ENCODE measurements at regions not wholly inside any gene's neighbourhood (a gene's known extent, or its start where the extent isn't known, plus 50 kb on each side); places are given as distances from the start of the nearest gene placed in this dataset.
"Not testable (repeated sequence)": the region's sequence is repeated elsewhere in the genome, so short reads cannot be mapped to it uniquely, and the experiment has no call there.

DNA sequence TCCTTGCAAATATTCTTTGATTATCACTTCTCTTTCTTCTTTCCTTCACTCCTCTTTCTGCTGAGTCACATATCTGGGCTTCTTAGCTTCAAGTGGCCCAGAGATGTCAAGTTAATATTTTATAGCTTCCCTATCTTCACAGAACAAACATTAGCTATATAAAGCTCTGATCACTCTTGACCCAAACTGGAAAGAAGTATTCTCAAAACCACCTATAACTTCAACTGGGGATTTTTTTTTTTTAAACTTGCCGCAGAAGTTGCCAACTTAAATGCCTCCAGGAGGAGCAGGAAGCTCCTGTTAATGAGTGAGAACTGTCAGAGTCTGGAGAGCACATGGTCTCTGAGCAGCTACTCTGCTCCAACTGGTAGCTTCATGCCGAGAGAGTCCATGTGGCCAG lies 233.3 kb upstream of the EDNRA start:
- Histone ChIP-seq H3K36me3 (no peaks in the 10 kb centered on the region), H3K4me1 (no peaks in the 10 kb centered on the region), H3K27ac (no peak overlapping the region), H3K4me3 (no peak overlapping the region), H3K9me3 (replicated peaks) (no peaks in the 10 kb centered on the region), H3K27me3 (no peaks in the 10 kb centered on the region)
- DNase-seq = no peak

GRCh38 chr4:147250062-147250461 lies 230.8 kb upstream of the EDNRA start:
- no peaks in the 10 kb centered on the region for H3K9me3 ChIP-seq (replicated peaks)
- H3K4me1 ChIP-seq = no peaks in the 10 kb centered on the region
- no peaks in the 10 kb centered on the region for H3K36me3 ChIP-seq
- no peak overlapping the region for H3K27ac ChIP-seq
- DNase-seq = no peak
- H3K27me3 ChIP-seq = no peaks in the 10 kb centered on the region
- no peak overlapping the region for H3K4me3 ChIP-seq

GRCh38 chr4:147255268-147255667 lies 225.6 kb upstream of the EDNRA start:
- not testable (repeated sequence) for H3K27ac ChIP-seq; H3K4me1 ChIP-seq; H3K4me3 ChIP-seq; H3K36me3 ChIP-seq; H3K9me3 ChIP-seq (replicated peaks); H3K27me3 ChIP-seq; DNase-seq

DNA sequence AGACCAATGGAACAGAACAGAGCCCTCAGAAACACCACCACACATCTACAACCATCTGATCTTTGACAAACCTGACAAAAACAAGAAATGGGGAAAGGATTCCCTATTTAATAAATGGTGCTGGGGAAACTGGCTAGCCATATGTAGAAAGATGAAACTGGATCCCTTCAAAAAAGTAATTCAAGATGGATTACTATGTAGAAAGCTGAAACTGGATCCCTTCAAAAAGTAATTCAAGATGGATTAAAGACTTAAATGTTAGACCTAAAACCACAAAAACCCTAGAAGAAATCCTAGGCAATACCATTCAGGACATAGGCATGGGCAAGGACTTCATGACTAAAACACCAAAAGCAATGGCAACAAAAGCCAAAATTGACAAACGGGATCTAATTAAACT lies 221.6 kb upstream of the EDNRA start:
- not testable (repeated sequence) for H3K4me3 ChIP-seq; H3K36me3 ChIP-seq; H3K4me1 ChIP-seq; H3K27ac ChIP-seq; H3K9me3 ChIP-seq (replicated peaks); H3K27me3 ChIP-seq; DNase-seq

DNA sequence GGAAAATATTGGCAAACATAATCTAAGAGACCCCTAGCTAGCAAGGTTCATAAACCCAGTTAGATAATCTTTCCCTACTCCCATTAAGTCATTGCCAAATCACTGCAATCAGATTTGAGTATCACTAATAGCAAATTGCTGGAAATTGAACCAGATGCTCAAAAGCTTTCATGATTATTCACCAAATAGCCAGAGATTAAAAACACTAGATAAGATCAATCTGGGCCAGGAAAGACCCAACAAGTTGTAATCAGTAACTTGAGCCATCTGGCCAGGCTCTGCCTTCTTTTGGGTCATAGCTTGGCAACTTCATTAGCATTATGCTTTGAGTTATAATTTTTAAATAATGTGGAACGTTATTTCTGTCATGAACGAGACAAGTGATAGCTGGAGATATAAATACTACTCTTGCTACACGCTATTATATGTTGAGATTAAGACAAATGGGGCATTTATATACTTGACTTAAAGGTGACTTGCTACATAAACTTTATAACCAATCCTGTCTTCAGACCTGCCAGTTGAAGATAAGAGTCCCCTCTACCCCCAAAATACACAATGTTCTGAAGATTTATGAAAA lies 196.6 kb upstream of the EDNRA start:
- Histone ChIP-seq H3K36me3 (no peaks in the 10 kb centered on the region), H3K27me3 (no peaks in the 10 kb centered on the region), H3K4me1 (no peaks in the 10 kb centered on the region), H3K9me3 (replicated peaks) (no peaks in the 10 kb centered on the region; the same call in 1 of the 2 replicates), H3K27ac (no peak overlapping the region), H3K4me3 (no peak overlapping the region)
- DNase-seq = no peak

DNA sequence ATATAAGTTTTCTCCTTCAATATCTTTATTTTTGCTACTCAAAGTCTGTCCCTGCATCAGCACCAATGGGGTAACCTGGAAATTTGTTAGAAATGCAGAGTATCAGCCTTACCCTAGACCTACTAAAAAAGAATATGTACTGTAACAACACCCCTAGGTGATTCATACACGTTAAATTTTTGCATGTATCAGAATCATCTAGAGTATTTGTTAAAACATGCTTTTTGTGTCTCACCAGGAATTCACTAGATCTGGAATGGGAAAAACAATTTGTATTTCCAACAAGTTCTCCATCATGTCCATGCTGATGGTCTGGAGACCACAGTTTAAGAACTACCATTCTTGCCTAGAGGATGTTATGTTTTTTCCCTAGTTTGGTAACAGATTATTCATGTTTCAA lies 196.0 kb upstream of the EDNRA start:
- H3K4me1 ChIP-seq = no peaks in the 10 kb centered on the region
- H3K4me3 ChIP-seq = no peak overlapping the region
- DNase-seq = no peak
- no peak overlapping the region for H3K27ac ChIP-seq
- H3K27me3 ChIP-seq = no peaks in the 10 kb centered on the region
- no peaks in the 10 kb centered on the region for H3K36me3 ChIP-seq
- H3K9me3 ChIP-seq (replicated peaks) = no peaks in the 10 kb centered on the region; the same call in 1 of the 2 replicates

DNA sequence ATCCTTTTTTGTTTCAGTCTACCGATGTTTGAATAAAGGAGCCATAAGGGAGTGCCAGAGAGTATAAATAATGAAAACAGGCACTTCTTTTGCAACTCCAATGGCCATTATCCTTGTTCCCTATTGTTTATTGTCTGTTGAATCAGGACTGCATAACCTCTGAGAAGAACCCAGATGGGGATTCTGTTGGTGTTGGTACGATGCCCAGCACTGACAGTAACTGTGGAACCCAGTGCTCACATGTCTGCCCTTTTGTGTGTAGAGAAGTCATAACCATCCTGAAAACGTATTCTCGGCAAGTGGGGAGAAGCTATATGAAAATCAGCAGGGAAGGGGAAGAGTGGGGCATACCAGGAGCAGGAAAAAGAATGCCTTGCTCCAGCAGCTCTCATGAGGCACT lies 195.1 kb upstream of the EDNRA start:
- Histone ChIP-seq H3K4me1 (no peaks in the 10 kb centered on the region), H3K9me3 (replicated peaks) (no peaks in the 10 kb centered on the region), H3K27ac (no peak overlapping the region), H3K4me3 (no peak overlapping the region), H3K27me3 (no peaks in the 10 kb centered on the region), H3K36me3 (no peaks in the 10 kb centered on the region)
- DNase-seq = no peak

- Histone ChIP-seq H3K36me3 (no peaks in the 10 kb centered on the region), H3K27ac (no peak overlapping the region), H3K27me3 (no peaks in the 10 kb centered on the region), H3K9me3 (replicated peaks) (no peaks in the 10 kb centered on the region), H3K4me1 (no peaks in the 10 kb centered on the region), H3K4me3 (no peak overlapping the region)
- no peak for DNase-seq
These were observed 193.9 kb upstream of the EDNRA start for GRCh38 chr4:147286846-147287587.

- Histone ChIP-seq H3K36me3 (no peaks in the 10 kb centered on the region), H3K4me3 (no peak overlapping the region), H3K27me3 (no peaks in the 10 kb centered on the region), H3K9me3 (replicated peaks) (no peaks in the 10 kb centered on the region), H3K27ac (no peak overlapping the region), H3K4me1 (no peaks in the 10 kb centered on the region)
- no peak for DNase-seq
These were observed 193.4 kb upstream of the EDNRA start for GRCh38 chr4:147287588-147287890.

DNA sequence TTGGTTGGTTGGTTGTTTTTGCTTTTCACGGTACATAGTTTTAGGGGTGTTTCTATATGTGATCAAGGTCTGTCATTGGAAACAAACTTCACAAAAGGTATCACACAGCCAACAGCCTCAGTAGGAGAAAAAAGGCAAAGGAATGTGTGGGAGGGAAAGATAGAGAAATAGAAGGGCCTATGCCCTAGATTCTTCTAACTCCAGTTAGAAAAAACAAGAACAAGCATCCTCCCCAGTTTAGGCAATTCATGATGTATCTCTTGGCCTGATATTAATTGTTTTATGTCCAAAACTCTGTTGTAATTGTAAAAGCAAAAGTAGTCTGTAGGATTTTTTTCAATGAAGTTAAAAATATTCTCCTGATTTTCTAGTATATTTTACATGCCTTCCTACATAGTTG lies 192.4 kb upstream of the EDNRA start:
- no peaks in the 10 kb centered on the region for H3K36me3 ChIP-seq
- H3K27me3 ChIP-seq = no peaks in the 10 kb centered on the region
- no peak for DNase-seq
- no peaks in the 10 kb centered on the region for H3K9me3 ChIP-seq (replicated peaks)
- H3K4me3 ChIP-seq = no peak overlapping the region
- H3K27ac ChIP-seq = no peak overlapping the region
- H3K4me1 ChIP-seq = no peaks in the 10 kb centered on the region

DNA sequence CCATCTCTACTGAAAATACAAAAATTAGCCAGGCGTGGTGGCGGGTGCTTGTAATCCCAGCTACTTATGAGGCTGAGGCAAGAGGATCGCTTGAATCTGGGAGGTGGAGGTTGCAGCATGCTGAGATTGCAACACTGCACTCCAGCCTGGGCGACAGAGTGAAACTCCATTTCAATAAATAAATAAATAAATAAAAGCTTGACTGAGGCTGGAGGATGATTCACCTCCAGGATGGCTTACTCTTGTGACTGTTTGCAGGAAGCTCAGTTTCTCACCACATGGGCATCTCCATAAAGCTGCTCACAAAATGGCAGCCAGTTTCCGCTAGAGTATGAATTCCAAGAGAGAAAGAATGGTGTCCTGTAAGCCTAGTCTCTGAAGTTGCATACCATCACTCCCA lies 191.7 kb upstream of the EDNRA start:
- no peaks in the 10 kb centered on the region for H3K9me3 ChIP-seq (replicated peaks)
- no peak overlapping the region for H3K27ac ChIP-seq
- H3K4me3 ChIP-seq = no peak overlapping the region
- H3K36me3 ChIP-seq = no peaks in the 10 kb centered on the region
- no peak for DNase-seq
- no peaks in the 10 kb centered on the region for H3K4me1 ChIP-seq
- no peaks in the 10 kb centered on the region for H3K27me3 ChIP-seq

GRCh38 chr4:147292604-147293313 lies 188.1 kb upstream of the EDNRA start:
- not testable (repeated sequence) for H3K27ac ChIP-seq; H3K4me3 ChIP-seq; DNase-seq; H3K27me3 ChIP-seq; H3K36me3 ChIP-seq; H3K4me1 ChIP-seq; H3K9me3 ChIP-seq (replicated peaks)

GRCh38 chr4:147293314-147293677 lies 187.6 kb upstream of the EDNRA start:
- H3K27ac ChIP-seq; DNase-seq; H3K4me3 ChIP-seq; H3K36me3 ChIP-seq; H3K27me3 ChIP-seq; H3K4me1 ChIP-seq; H3K9me3 ChIP-seq (replicated peaks): not testable (repeated sequence)

DNA sequence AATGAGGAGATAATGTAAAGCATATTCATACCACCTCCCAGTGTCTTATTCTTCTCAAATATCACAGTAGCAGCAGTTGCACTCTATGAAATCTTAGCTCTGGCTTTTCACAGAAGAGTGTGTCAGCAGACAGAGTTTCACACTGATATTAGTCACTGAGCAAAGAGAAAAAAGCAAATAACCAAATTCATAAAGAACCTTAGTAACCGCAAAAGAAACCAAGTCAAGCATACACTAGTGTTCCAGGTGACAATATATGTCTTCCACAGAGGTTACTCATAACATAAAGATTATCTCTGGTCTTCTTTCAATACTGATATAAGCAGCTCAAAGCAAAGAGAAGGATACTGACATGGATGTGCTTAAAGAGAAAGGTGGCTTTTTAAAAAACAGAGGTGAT lies 181.7 kb upstream of the EDNRA start:
- DNase-seq = no peak
- H3K9me3 ChIP-seq (replicated peaks) = no peaks in the 10 kb centered on the region
- no peaks in the 10 kb centered on the region for H3K4me1 ChIP-seq
- no peaks in the 10 kb centered on the region for H3K27me3 ChIP-seq
- H3K4me3 ChIP-seq = no peak overlapping the region
- H3K27ac ChIP-seq = no peak overlapping the region
- no peaks in the 10 kb centered on the region for H3K36me3 ChIP-seq

DNA sequence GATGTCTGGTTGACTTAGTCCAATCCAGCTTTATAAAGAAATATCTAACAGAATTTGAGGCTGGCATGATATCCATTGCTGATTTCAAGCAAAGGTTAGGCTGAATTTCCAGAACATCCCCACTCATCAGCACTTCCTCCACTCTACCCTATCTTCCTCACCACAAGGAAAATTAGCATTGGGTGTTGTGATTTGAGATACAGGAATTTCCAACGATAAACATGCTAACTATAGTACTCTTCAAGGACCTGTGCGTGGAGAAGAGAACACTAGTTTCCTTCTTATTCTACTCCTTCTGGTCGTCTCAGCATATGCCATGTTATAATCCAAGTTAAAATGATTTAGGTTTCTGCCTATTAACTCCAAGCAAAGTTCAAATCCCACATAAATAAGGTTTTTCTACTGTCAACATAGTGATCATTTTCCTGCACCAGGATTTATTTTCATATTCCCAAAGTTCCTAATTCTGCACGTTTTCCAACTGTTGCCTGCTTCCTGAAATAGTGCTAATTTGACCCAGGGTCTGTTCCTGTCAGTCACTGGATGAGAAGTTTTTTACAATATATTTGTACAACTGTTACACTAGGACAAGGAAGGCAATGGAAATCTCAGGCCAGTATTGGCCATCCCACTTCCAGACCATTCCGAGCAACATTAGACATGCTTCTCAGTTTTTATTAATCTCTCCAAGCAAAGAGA lies 177.6 kb upstream of the EDNRA start:
- no peaks in the 10 kb centered on the region for H3K27me3 ChIP-seq
- no peaks in the 10 kb centered on the region for H3K9me3 ChIP-seq (replicated peaks)
- peak in 1 of 2 experiments; percentile 24 for DNase-seq
- no peak overlapping the region for H3K4me3 ChIP-seq
- H3K27ac ChIP-seq = peak overlapping the region; percentile 15; the same call in 1 of the 2 replicates
- no peaks in the 10 kb centered on the region for H3K4me1 ChIP-seq
- H3K36me3 ChIP-seq = no peaks in the 10 kb centered on the region

Measured in SJCRH30 (cell line).